H9 (cell line): ENCODE measurements at regions not wholly inside any gene's neighbourhood (a gene's known extent, or its start where the extent isn't known, plus 50 kb on each side); places are given as distances from the start of the nearest gene placed in this dataset.

Experiments used
- DNase-seq: peaks from one replicate; pipeline ENCODE4 v3.0.0-alpha.2; 2017
- H2AFZ ChIP-seq: one replicate; pipeline ENCODE4 v1.6.1; 2013; ENCODE audit warnings: mild to moderate bottlenecking, low read length, control low read depth, moderate library complexity
- H2AK5ac ChIP-seq: 2 replicates; pipeline ENCODE4 v1.6.1; 2013; ENCODE audit warnings: low read length, control low read depth, mixed read lengths; ENCODE audit not compliant: insufficient read length
- H2BK120ac ChIP-seq: one replicate; pipeline ENCODE4 v1.6.1; 2013; ENCODE audit warnings: low read depth, mild to moderate bottlenecking, low read length, control low read depth, inconsistent platforms; ENCODE audit not compliant: poor library complexity, severe bottlenecking
- H2BK12ac ChIP-seq: 2 replicates; pipeline ENCODE4 v1.6.1; 2013; ENCODE audit warnings: low read length, control low read depth, mixed read lengths, low read depth; ENCODE audit not compliant: insufficient read length
- H2BK15ac ChIP-seq: 2 replicates; pipeline ENCODE4 v1.6.1; 2013; ENCODE audit warnings: low read depth, low read length, control low read depth
- H2BK20ac ChIP-seq: one replicate; pipeline ENCODE4 v1.6.1; 2013; ENCODE audit warnings: low read depth, mild to moderate bottlenecking, low read length, control low read depth, inconsistent platforms; ENCODE audit not compliant: poor library complexity, severe bottlenecking
- H2BK5ac ChIP-seq: 2 replicates; pipeline ENCODE4 v1.6.1; 2013; ENCODE audit warnings: low read length, control low read depth, mixed read lengths; ENCODE audit not compliant: insufficient read length
- H3K14ac ChIP-seq: 2 replicates; pipeline ENCODE4 v1.6.1; 2013; ENCODE audit warnings: low read length, control low read depth; ENCODE audit not compliant: insufficient read depth
- H3K18ac ChIP-seq: 2 replicates; pipeline ENCODE4 v1.6.1; 2013; ENCODE audit warnings: low read depth, mild to moderate bottlenecking, mixed read lengths, low read length, control low read depth; ENCODE audit not compliant: insufficient read length
- H3K23ac ChIP-seq: 2 replicates; pipeline ENCODE4 v1.6.1; 2013; ENCODE audit warnings: low read length, control low read depth, mixed read lengths, low read depth; ENCODE audit not compliant: insufficient read length
- H3K23me2 ChIP-seq: 2 replicates; pipeline ENCODE4 v1.6.1; 2013; ENCODE audit warnings: low read depth, mild to moderate bottlenecking, mixed read lengths, low read length, control low read depth; ENCODE audit not compliant: insufficient read length, poor library complexity, severe bottlenecking
- H3K27ac ChIP-seq: 2 replicates; pipeline ENCODE4 v1.5.1; 2013; ENCODE audit warnings: low read length, control low read depth, mixed read lengths, low read depth; ENCODE audit not compliant: insufficient read length
- H3K27me3 ChIP-seq: 2 replicates; pipeline ENCODE4 v1.6.1; 2013; ENCODE audit warnings: low read length, control low read depth, inconsistent platforms; ENCODE audit not compliant: insufficient read depth
- H3K4ac ChIP-seq: 2 replicates; pipeline ENCODE4 v1.6.1; 2013; ENCODE audit warnings: low read depth, mild to moderate bottlenecking, control low read depth, inconsistent platforms, low read length, moderate library complexity
- H3K4me1 ChIP-seq: 2 replicates; pipeline ENCODE4 v1.6.1; 2013; ENCODE audit warnings: low read length, control low read depth, inconsistent platforms; ENCODE audit not compliant: insufficient read depth
- H3K4me2 ChIP-seq: 2 replicates; pipeline ENCODE4 v1.6.1; 2013; ENCODE audit warnings: low read length, control low read depth, mixed read lengths; ENCODE audit not compliant: insufficient read length, insufficient read depth
- H3K56ac ChIP-seq: 2 replicates; pipeline ENCODE4 v1.6.1; 2013; ENCODE audit warnings: low read depth, mild to moderate bottlenecking, mixed read lengths, low read length, control low read depth; ENCODE audit not compliant: insufficient read length
- H3K79me1 ChIP-seq: 2 replicates; pipeline ENCODE4 v1.6.1; 2013; ENCODE audit warnings: low read depth, mild to moderate bottlenecking, moderate library complexity, low read length, control low read depth, inconsistent platforms; ENCODE audit not compliant: insufficient read depth, poor library complexity, severe bottlenecking
- H3K79me2 ChIP-seq: 2 replicates; pipeline ENCODE4 v1.6.1; 2013; ENCODE audit warnings: low read length, control low read depth, inconsistent platforms; ENCODE audit not compliant: insufficient read depth
- H3K9ac ChIP-seq: 2 replicates; pipeline ENCODE4 v1.6.1; 2013; ENCODE audit warnings: low read length, control low read depth, mixed read lengths; ENCODE audit not compliant: insufficient read length; ENCODE audit errors: extremely low read depth
- H3K9me3 ChIP-seq: one replicate; pipeline ENCODE4 v1.6.1; 2013; ENCODE audit warnings: low read depth, low read length, inconsistent platforms; ENCODE audit not compliant: control insufficient read depth
- H3T11ph ChIP-seq: one replicate; pipeline ENCODE4 v1.6.1; 2013; ENCODE audit warnings: mild to moderate bottlenecking, low read length, control low read depth, inconsistent platforms
- H4K20me1 ChIP-seq: one replicate; pipeline ENCODE4 v1.6.1; 2013; ENCODE audit not compliant: control insufficient read depth, insufficient read length, insufficient read depth
- H4K5ac ChIP-seq: 2 replicates; pipeline ENCODE4 v1.6.1; 2013; ENCODE audit warnings: low read depth, mild to moderate bottlenecking, mixed read lengths, low read length, control low read depth; ENCODE audit not compliant: insufficient read length
- H4K8ac ChIP-seq: replicated peaks from 2 replicates; pipeline ENCODE4 v1.6.1; 2013; ENCODE audit warnings: low read length, control low read depth, mixed read lengths, low read depth; ENCODE audit not compliant: insufficient read length
- H4K91ac ChIP-seq: 2 replicates; pipeline ENCODE4 v1.6.1; 2013; ENCODE audit warnings: low read depth, mild to moderate bottlenecking, moderate library complexity, mixed read lengths, low read length, control low read depth; ENCODE audit not compliant: insufficient read length
- H3K27ac Mint-ChIP-seq, 3 experiments: 2 replicates in 2 of 3; 3 replicates in 1 of 3; pipeline ENCODE4 v1.8.0; 2020 to 2021; ENCODE audit warnings: mixed read lengths in 3 of 3, mild to moderate bottlenecking in 1 of 3, moderate library complexity in 1 of 3
- H3K27me3 Mint-ChIP-seq: 2 replicates; pipeline ENCODE4 v1.8.0; 2021; ENCODE audit warnings: low read depth, mild to moderate bottlenecking, moderate library complexity, mixed read lengths
- H3K36me3 Mint-ChIP-seq, 3 experiments: 2 replicates in 2 of 3; 3 replicates in 1 of 3; pipeline ENCODE4 v1.8.0; 2020 to 2021; ENCODE audit warnings: low read depth in 3 of 3, mixed read lengths in 3 of 3; ENCODE audit not compliant: insufficient read depth in 1 of 3
- H3K4me1 Mint-ChIP-seq, 2 experiments: 2 replicates each; pipeline ENCODE4 v1.8.0; 2020; ENCODE audit warnings: mixed read lengths in 2 of 2
- H3K4me3 Mint-ChIP-seq, 2 experiments: 2 replicates in 1 of 2; 3 replicates in 1 of 2; pipeline ENCODE4 v1.8.0; 2020 to 2021; ENCODE audit warnings: mild to moderate bottlenecking in 2 of 2, mixed read lengths in 2 of 2, moderate library complexity in 1 of 2
- H3K9me3 Mint-ChIP-seq, 2 experiments: 2 replicates in 1 of 2; 3 replicates in 1 of 2; pipeline ENCODE4 v1.8.0; 2020; ENCODE audit warnings: mild to moderate bottlenecking in 2 of 2, mixed read lengths in 2 of 2, moderate library complexity in 1 of 2
- CTCF ChIP-seq: fragments of 200-600 bp; sonication (generic); conservative IDR thresholded peaks from 3 replicates; pipeline ENCODE4 v1.8.0; 2021; ENCODE audit warnings: antibody characterized with exemption, mild to moderate bottlenecking

DNA sequence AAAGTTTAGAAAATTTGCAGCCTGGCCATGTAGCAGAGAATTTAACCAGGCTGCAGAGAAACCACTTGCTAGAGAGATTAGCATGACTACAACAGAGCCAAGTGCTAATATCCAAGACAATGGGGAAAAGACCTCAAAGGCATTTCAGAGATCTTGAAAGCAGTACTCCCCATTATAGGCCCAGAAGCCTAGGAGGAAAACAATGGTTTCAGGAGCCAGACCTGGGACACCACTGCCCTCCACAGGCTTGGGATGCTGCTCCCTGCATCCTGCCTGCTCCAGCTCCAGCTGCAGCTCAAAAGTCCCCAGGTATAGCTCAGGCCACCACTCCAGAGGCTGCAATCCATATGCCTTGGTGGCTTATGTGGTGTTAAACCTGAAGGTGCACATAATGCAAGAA lies 101.5 kb upstream of the TMEM72 start:
- no peaks in the 10 kb centered on the region for H3K79me1 ChIP-seq
- H3T11ph ChIP-seq = no peak overlapping the region
- no peak overlapping the region for H3K14ac ChIP-seq
- no peak overlapping the region for H3K18ac ChIP-seq
- H3K56ac ChIP-seq = no peak overlapping the region
- H3K23ac ChIP-seq = no peak overlapping the region
- H4K8ac ChIP-seq = no peak overlapping the region
- H2BK12ac ChIP-seq = no peak overlapping the region
- H2BK120ac ChIP-seq = no peak overlapping the region
- peaks cover 2% of the 10 kb centered on the region for H3K4me1 ChIP-seq
- no peak overlapping the region for H3K4me2 ChIP-seq
- peaks cover 3 to 12% of the 10 kb centered on the region in 2 experiments; a peak in 4 of 5 replicates for H3K9me3 Mint-ChIP-seq
- H3K27ac ChIP-seq = no peak overlapping the region
- H4K20me1 ChIP-seq = no peaks in the 10 kb centered on the region
- peaks cover 7% of the 10 kb centered on the region for H3K27me3 Mint-ChIP-seq
- peak; percentile 76 for TF ChIP-seq CTCF
- no peaks in the 10 kb centered on the region for H3K9me3 ChIP-seq
- no peak overlapping the region for H2AK5ac ChIP-seq
- H3K27me3 ChIP-seq = no peaks in the 10 kb centered on the region
- H3K23me2 ChIP-seq = no peaks in the 10 kb centered on the region
- peaks cover 0 to 13% (median 6%) of the 10 kb centered on the region in 3 experiments; a peak in 4 of 7 replicates for H3K36me3 Mint-ChIP-seq
- H3K9ac ChIP-seq = no peak overlapping the region
- H3K4me1 Mint-ChIP-seq = peaks cover 26 to 36% of the 10 kb centered on the region in 2 experiments
- H3K4ac ChIP-seq = no peak overlapping the region
- no peak overlapping the region for H4K5ac ChIP-seq
- no peak overlapping the region for H4K91ac ChIP-seq
- no peak overlapping the region for H2BK5ac ChIP-seq
- H2AFZ ChIP-seq = no peak overlapping the region
- no peak overlapping the region for H2BK20ac ChIP-seq
- no peak overlapping the region for H2BK15ac ChIP-seq
- peak; percentile 88 for DNase-seq
- no peaks in the 10 kb centered on the region for H3K79me2 ChIP-seq
- no peak overlapping the region for H3K27ac Mint-ChIP-seq
- no peak overlapping the region for H3K4me3 Mint-ChIP-seq
